GM18951 (cell line): ENCODE measurements at regions not wholly inside any gene's neighbourhood (a gene's known extent, or its start where the extent isn't known, plus 50 kb on each side); places are given as distances from the start of the nearest gene placed in this dataset.

Experiments used
- POLR2A ChIP-seq: IDR thresholded peaks from 4 replicates; pipeline ENCODE4 v1.6.1; 2011; ENCODE audit warnings: mild to moderate bottlenecking; ENCODE audit not compliant: insufficient read length, insufficient read depth; ENCODE audit errors: extremely low read depth
- in situ Hi-C: fragments of 300-500 bp; cut with MboI; formaldehyde crosslinking; loops from one replicate; pipeline ENCODE4 v1.12.0; 2022; ENCODE audit warnings: low sequenced_read_pairs, mixed read lengths, inconsistent platforms; ENCODE audit not compliant: unreplicated experiment

- TF ChIP-seq POLR2A: no peak
- in situ Hi-C loops: loop anchor here (25.0 kb wide), 1 partner anchor 243 kb away; no protein-coding TSS in a partner anchor
These were observed 122.6 kb upstream of the IRX4 start for GRCh38 chr5:2005101-2006041.

- in situ Hi-C loops: loop anchor here (25.0 kb wide), 1 partner anchor 242 kb away; no protein-coding TSS in a partner anchor
- no peak for TF ChIP-seq POLR2A
These were observed 121.1 kb upstream of the IRX4 start for GRCh38 chr5:2003690-2004365.

- in situ Hi-C loops: loop anchor here (25.0 kb wide), 1 partner anchor 241 kb away; no protein-coding TSS in a partner anchor
- TF ChIP-seq POLR2A: no peak
These were observed 120.5 kb upstream of the IRX4 start for GRCh38 chr5:2003206-2003605.

GRCh38 chr5:2001300-2001699, 118.6 kb upstream of the IRX4 start:
- TF ChIP-seq POLR2A: no peak
- in situ Hi-C loops: loop anchor here (25.0 kb wide), 1 partner anchor 239 kb away; no protein-coding TSS in a partner anchor

GRCh38 chr5:2000591-2000990, 117.9 kb upstream of the IRX4 start:
- no peak for TF ChIP-seq POLR2A
- in situ Hi-C loops: loop anchor here (25.0 kb wide), 1 partner anchor 238 kb away; no protein-coding TSS in a partner anchor

GRCh38 chr5:1999794-2000193, 117.1 kb upstream of the IRX4 start:
- in situ Hi-C loops: loop anchor here (25.0 kb wide), 1 partner anchor 237 kb away; no protein-coding TSS in a partner anchor
- TF ChIP-seq POLR2A: no peak

- no peak for TF ChIP-seq POLR2A
- in situ Hi-C loops: no loop called here
These were observed 116.1 kb upstream of the IRX4 start for GRCh38 chr5:1998716-1999317.

GRCh38 chr5:1998348-1998669, 115.6 kb upstream of the IRX4 start:
- TF ChIP-seq POLR2A: no peak
- in situ Hi-C loops: no loop called here

GRCh38 chr5:1997640-1998347, 115.1 kb upstream of the IRX4 start:
- in situ Hi-C loops: no loop called here

GRCh38 chr5:1995491-1995890, 112.8 kb upstream of the IRX4 start:
- TF ChIP-seq POLR2A: no peak
- in situ Hi-C loops: no loop called here

More at GRCh38 chr5:1997640-1998347, 115.1 kb upstream of the IRX4 start:
- no peak for TF ChIP-seq POLR2A

GRCh38 chr5:1987471-1987870, 104.7 kb upstream of the IRX4 start:
- no peak for TF ChIP-seq POLR2A
- in situ Hi-C loops: no loop called here

- in situ Hi-C loops: no loop called here
- no peak for TF ChIP-seq POLR2A
These were observed 103.1 kb upstream of the IRX4 start for GRCh38 chr5:1985781-1986180.
